Activated T-cell treated with anti-CD3 and anti-CD28 coated beads, Interleukin-2, amount 50 U/mL, for 72 hours (primary cell): ENCODE measurements at regions not wholly inside any gene's neighbourhood (a gene's known extent, or its start where the extent isn't known, plus 50 kb on each side); places are given as distances from the start of the nearest gene placed in this dataset.
A peak's percentile ranks its signal among the peaks of the same experiment; 100 is the strongest.
"Not testable (repeated sequence)": the region's sequence is repeated elsewhere in the genome, so short reads cannot be mapped to it uniquely, and the experiment has no call there.

Experiments
- ATAC-seq, 2 donors: fragments of 150-1000 bp; cut with Tn5 transposase; replicated peaks in 1 of 2; 2 replicates each; pipeline ENCODE4 v1.10.0; 2021; ENCODE audit warnings: moderate library complexity in 2 of 2, mild to moderate bottlenecking in 1 of 2
- DNase-seq, 2 donors: peaks; one replicate each; pipeline ENCODE4 v3.0.0; 2021 to 2022; ENCODE audit warnings: mixed read lengths in 1 of 2
- H3K27ac Mint-ChIP-seq: one replicate; pipeline ENCODE4 v1.8.0; 2022; ENCODE audit warnings: mild to moderate bottlenecking, moderate library complexity, mixed read lengths
- H3K27me3 Mint-ChIP-seq: one replicate; pipeline ENCODE4 v1.8.0; 2022; ENCODE audit warnings: low read depth, mixed read lengths
- H3K36me3 Mint-ChIP-seq, 2 donors: one replicate each; pipeline ENCODE4 v1.8.0; 2022; ENCODE audit warnings: mixed read lengths in 2 of 2, mild to moderate bottlenecking in 1 of 2; ENCODE audit not compliant: insufficient read depth in 2 of 2
- H3K4me1 Mint-ChIP-seq: one replicate; pipeline ENCODE4 v1.8.0; 2022; ENCODE audit warnings: low read depth, mixed read lengths
- H3K4me3 Mint-ChIP-seq, 2 donors: one replicate each; pipeline ENCODE4 v1.8.0; 2022; ENCODE audit warnings: mild to moderate bottlenecking in 2 of 2, mixed read lengths in 2 of 2, moderate library complexity in 2 of 2
- H3K9me3 Mint-ChIP-seq, 2 donors: one replicate each; pipeline ENCODE4 v1.8.0; 2022; ENCODE audit warnings: mixed read lengths in 2 of 2

- no peaks in the 10 kb centered on the region for H3K36me3 Mint-ChIP-seq
- H3K9me3 Mint-ChIP-seq = no peaks in the 10 kb centered on the region
- peak overlapping the region; percentile 92 for H3K27ac Mint-ChIP-seq
- peak; percentile 23 to 43 for ATAC-seq
- no peaks in the 10 kb centered on the region for H3K27me3 Mint-ChIP-seq
- peak overlapping the region; percentile 79 to 82 for H3K4me3 Mint-ChIP-seq
- no peaks in the 10 kb centered on the region for H3K4me1 Mint-ChIP-seq
- peak; percentile 62 to 66 for DNase-seq
Measured at GRCh38 chr6:90463359-90463758, 123.5 kb downstream of the MAP3K7 start.

DNA sequence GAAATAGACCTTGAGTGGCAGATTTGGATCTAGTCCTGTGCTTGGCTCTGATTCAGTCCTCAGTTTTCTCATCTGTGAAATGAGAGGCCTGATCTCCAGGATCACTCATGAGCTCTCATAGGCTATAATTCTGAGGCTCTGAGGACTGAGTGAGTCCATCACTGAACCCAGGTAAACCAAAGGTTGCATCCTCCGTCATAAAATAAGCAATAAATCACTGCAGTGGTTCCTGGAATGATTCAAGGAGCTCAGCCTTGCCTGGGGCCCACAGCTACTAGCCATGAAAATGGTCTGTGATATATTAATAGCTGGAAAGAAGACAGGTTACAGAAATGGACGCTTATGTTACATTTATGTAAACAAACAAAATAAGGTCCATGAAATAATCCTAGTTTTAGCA lies 124.8 kb downstream of the MAP3K7 start:
- Mint-ChIP-seq H3K4me3 (peak overlapping the region in 1 of 2 donors; percentile 8), H3K27ac (peak overlapping the region; percentile 2), H3K36me3 (peaks cover 5 to 6% of the 10 kb centered on the region in 2 donors), H3K4me1 (no peaks in the 10 kb centered on the region), H3K27me3 (no peaks in the 10 kb centered on the region), H3K9me3 (peaks cover 0 to 3% of the 10 kb centered on the region in 2 donors)
- no peak for DNase-seq
- no peak for ATAC-seq

- peak overlapping the region; percentile 21 to 22 for H3K4me3 Mint-ChIP-seq
- peak overlapping the region; percentile 25 for H3K27ac Mint-ChIP-seq
- H3K27me3 Mint-ChIP-seq = no peaks in the 10 kb centered on the region
- H3K9me3 Mint-ChIP-seq = peaks cover 0 to 3% of the 10 kb centered on the region in 2 donors
- DNase-seq = no peak
- H3K36me3 Mint-ChIP-seq = peaks cover 5 to 9% of the 10 kb centered on the region in 2 donors
- ATAC-seq = no peak
- no peaks in the 10 kb centered on the region for H3K4me1 Mint-ChIP-seq
Measured at GRCh38 chr6:90461383-90461782, 125.5 kb downstream of the MAP3K7 start.

- no peaks in the 10 kb centered on the region for H3K4me1 Mint-ChIP-seq
- peak overlapping the region; percentile 100 for H3K27ac Mint-ChIP-seq
- H3K9me3 Mint-ChIP-seq = peaks cover 0 to 3% of the 10 kb centered on the region in 2 donors
- peak; percentile 60 to 69 for DNase-seq
- ATAC-seq = no peak
- H3K36me3 Mint-ChIP-seq = peaks cover 5 to 9% of the 10 kb centered on the region in 2 donors
- H3K4me3 Mint-ChIP-seq = peak overlapping the region; percentile 39 to 69
- H3K27me3 Mint-ChIP-seq = no peaks in the 10 kb centered on the region
Measured at GRCh38 chr6:90460051-90460450, 126.8 kb downstream of the MAP3K7 start.

- Mint-ChIP-seq H3K27ac (peak overlapping the region; percentile 100), H3K9me3 (peaks cover 3% of the 10 kb centered on the region in 2 donors)
- ATAC-seq = no peak
Measured at GRCh38 chr6:90459225-90459758, 127.6 kb downstream of the MAP3K7 start.

GRCh38 chr6:90458353-90459224 lies 128.3 kb downstream of the MAP3K7 start:
- peaks cover 3% of the 10 kb centered on the region in 2 donors for H3K9me3 Mint-ChIP-seq
- H3K36me3 Mint-ChIP-seq = peaks cover 8 to 12% of the 10 kb centered on the region in 2 donors
- H3K27me3 Mint-ChIP-seq = no peaks in the 10 kb centered on the region
- H3K27ac Mint-ChIP-seq = peak overlapping the region; percentile 100
- H3K4me1 Mint-ChIP-seq = no peaks in the 10 kb centered on the region
- ATAC-seq (peak; percentile 90), DNase-seq (peak; percentile 88 to 92)
- peak overlapping the region; percentile 39 to 69 for H3K4me3 Mint-ChIP-seq

More at GRCh38 chr6:90459225-90459758, 127.6 kb downstream of the MAP3K7 start:
- peak overlapping the region; percentile 39 to 69 for H3K4me3 Mint-ChIP-seq
- DNase-seq = no peak
- H3K27me3 Mint-ChIP-seq = no peaks in the 10 kb centered on the region
- peaks cover 8 to 12% of the 10 kb centered on the region in 2 donors for H3K36me3 Mint-ChIP-seq
- H3K4me1 Mint-ChIP-seq = no peaks in the 10 kb centered on the region

DNA sequence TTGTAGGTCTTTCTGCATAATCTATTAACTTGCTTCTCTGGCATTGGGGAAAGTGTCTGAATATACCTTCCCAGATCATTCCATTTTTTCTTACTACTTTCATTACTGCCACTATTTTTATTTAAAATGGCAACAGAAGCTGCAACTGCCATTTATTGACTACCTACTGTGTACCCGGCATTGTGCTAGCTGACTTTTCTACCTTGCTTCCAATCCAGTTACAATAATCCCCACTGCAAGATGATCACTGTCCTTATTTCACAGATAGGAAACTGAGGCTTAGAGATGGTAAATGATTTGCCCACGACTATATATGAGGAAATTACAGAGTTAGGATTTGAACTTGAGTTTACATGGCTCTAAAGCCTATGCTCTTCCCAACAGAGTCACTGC lies 129.0 kb downstream of the MAP3K7 start:
- Mint-ChIP-seq H3K4me1 (no peaks in the 10 kb centered on the region), H3K4me3 (peak overlapping the region; percentile 39 to 69), H3K36me3 (peaks cover 8 to 12% of the 10 kb centered on the region in 2 donors), H3K27ac (peak overlapping the region; percentile 100), H3K27me3 (no peaks in the 10 kb centered on the region), H3K9me3 (peaks cover 3% of the 10 kb centered on the region in 2 donors)
- DNase-seq (no peak), ATAC-seq (no peak)

DNA sequence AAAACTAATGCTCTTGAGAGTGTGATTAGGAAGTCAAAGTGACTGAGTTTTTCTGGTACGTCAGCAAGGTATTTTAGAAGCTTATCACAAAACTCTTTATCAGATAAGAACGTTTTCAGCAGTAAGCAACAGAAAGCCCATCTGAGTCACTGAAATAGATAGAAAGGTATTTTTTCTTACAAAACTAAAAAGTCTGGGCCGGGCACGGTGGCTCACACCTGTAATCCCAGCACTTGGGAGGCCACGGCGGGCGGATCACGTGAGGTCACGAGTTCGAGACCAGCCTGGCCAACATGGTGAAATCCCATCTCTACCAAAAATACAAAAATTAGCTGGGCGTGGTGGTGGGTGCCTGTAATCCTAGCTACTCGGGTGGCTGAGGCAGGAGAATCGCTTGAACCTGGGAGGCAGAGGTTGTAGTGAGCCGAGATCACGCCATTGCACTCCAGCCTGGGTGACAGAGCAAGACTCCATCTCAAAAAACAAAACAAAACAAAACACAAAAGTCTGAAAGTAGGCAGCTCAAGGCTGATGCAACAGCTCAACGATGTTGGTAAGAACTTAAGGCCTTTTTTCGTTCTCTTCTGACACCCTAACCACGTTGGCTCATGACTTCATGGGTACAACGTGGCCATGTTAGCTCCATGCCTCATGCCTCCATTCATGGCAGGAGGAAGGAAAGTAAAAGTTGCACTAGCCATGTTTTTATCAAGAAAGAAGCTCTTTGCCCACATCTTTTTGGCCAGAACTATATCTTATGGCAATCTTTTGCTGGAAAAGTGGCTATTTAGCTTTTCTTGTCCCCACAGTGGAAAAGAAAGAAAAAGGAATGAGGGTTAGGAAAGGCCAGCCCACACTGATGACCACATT lies 129.6 kb downstream of the MAP3K7 start:
- not testable (repeated sequence) for H3K9me3 Mint-ChIP-seq, H3K4me1 Mint-ChIP-seq, H3K27me3 Mint-ChIP-seq
- DNase-seq (peak; percentile 69 to 77), ATAC-seq (peak; percentile 47 to 50)
- peak overlapping the region; percentile 61 to 69 for H3K4me3 Mint-ChIP-seq
- H3K27ac Mint-ChIP-seq = peak overlapping the region; percentile 100
- H3K36me3 Mint-ChIP-seq = peaks cover 8 to 12% of the 10 kb centered on the region in 2 donors

- Mint-ChIP-seq H3K27me3 (no peaks in the 10 kb centered on the region), H3K4me3 (no peak overlapping the region), H3K36me3 (peaks cover 12 to 18% of the 10 kb centered on the region in 2 donors), H3K4me1 (peaks cover under 1% of the 10 kb centered on the region), H3K9me3 (peaks cover 3 to 6% of the 10 kb centered on the region in 2 donors), H3K27ac (peak overlapping the region; percentile 29)
- no peak for ATAC-seq
- no peak for DNase-seq
Measured at GRCh38 chr6:90456001-90456400, 130.9 kb downstream of the MAP3K7 start.

- Mint-ChIP-seq H3K4me1 (peaks cover 9% of the 10 kb centered on the region), H3K9me3 (peaks cover 6 to 10% of the 10 kb centered on the region in 2 donors), H3K36me3 (peaks cover 15 to 20% of the 10 kb centered on the region in 2 donors), H3K27ac (no peak overlapping the region), H3K4me3 (no peak overlapping the region), H3K27me3 (no peaks in the 10 kb centered on the region)
- ATAC-seq = no peak
- no peak for DNase-seq
Measured at GRCh38 chr6:90454836-90455427, 131.9 kb downstream of the MAP3K7 start.

- no peak overlapping the region for H3K4me3 Mint-ChIP-seq
- H3K27me3 Mint-ChIP-seq = no peaks in the 10 kb centered on the region
- peaks cover 33% of the 10 kb centered on the region for H3K4me1 Mint-ChIP-seq
- H3K36me3 Mint-ChIP-seq = peaks cover 10 to 11% of the 10 kb centered on the region in 2 donors
- ATAC-seq = no peak
- DNase-seq = no peak
- peaks cover 6% of the 10 kb centered on the region in 2 donors for H3K9me3 Mint-ChIP-seq
- H3K27ac Mint-ChIP-seq = peak overlapping the region; percentile 25
Measured at GRCh38 chr6:90450268-90450953, 136.5 kb downstream of the MAP3K7 start.

- Mint-ChIP-seq H3K4me3 (no peak overlapping the region), H3K4me1 (peaks cover 44% of the 10 kb centered on the region), H3K9me3 (peaks cover 6 to 7% of the 10 kb centered on the region in 2 donors), H3K27me3 (no peaks in the 10 kb centered on the region), H3K36me3 (peaks cover 8 to 9% of the 10 kb centered on the region in 2 donors), H3K27ac (no peak overlapping the region)
- ATAC-seq (no peak), DNase-seq (no peak)
Measured at GRCh38 chr6:90449311-90449710, 137.6 kb downstream of the MAP3K7 start.
